ENCODE measurements at regions not wholly inside any gene's neighbourhood (a gene's known extent, or its start where the extent isn't known, plus 50 kb on each side); places are given as distances from the start of the nearest gene placed in this dataset.

- ATAC-seq (ENCODE audit: low read depth): no peak
- DNase-seq: no peak
- Mint-ChIP-seq H3K9me3 (ENCODE audit: insufficient read depth) (peaks cover 14% of the 10 kb centered on the region), H3K4me3 (no peak overlapping the region), H3K4me1 (no peaks in the 10 kb centered on the region), H3K27ac (no peak overlapping the region), H3K27me3 (no peaks in the 10 kb centered on the region)
- Histone ChIP-seq H3K27ac (ENCODE audit: low read length in 2 of 2) (no peak overlapping the region), H3K4me3 (ENCODE audit: control extremely low read depth in 1 of 5, extremely low read depth in 1 of 5, insufficient read depth in 1 of 5, low read depth in 2 of 5, low read length in 4 of 5) (no peak overlapping the region), H2AFZ (ENCODE audit: insufficient read depth, low read depth, low read length, poor library complexity, severe bottlenecking) (no peak overlapping the region), H3K79me2 (ENCODE audit: control insufficient read depth, insufficient read depth, low read length) (no peaks in the 10 kb centered on the region), H3K4me2 (replicated peaks; ENCODE audit: low read depth, low read length, poor library complexity, severe bottlenecking) (no peak overlapping the region), H4K20me1 (ENCODE audit: control insufficient read depth, insufficient read depth, low read length, poor library complexity, severe bottlenecking) (no peaks in the 10 kb centered on the region), H3K4me1 (ENCODE audit: control insufficient read depth in 2 of 2, insufficient read depth in 2 of 2, low read length in 2 of 2) (no peaks in the 10 kb centered on the region), H3K9me3 (ENCODE audit: control extremely low read depth in 1 of 3, control insufficient read depth in 2 of 3, insufficient read depth in 1 of 3, low read length in 2 of 3) (peaks cover 0 to 12% (median 0%) of the 10 kb centered on the region in 3 donors), H3K9ac (ENCODE audit: low read length) (no peak overlapping the region), H3K27me3 (replicated peaks in 1 of 4; ENCODE audit: control extremely low read depth in 1 of 4, control insufficient read depth in 3 of 4, insufficient read depth in 4 of 4, low read length in 3 of 4) (no peaks in the 10 kb centered on the region), H3K36me3 (replicated peaks in 1 of 2; ENCODE audit: control extremely low read depth in 1 of 2, control insufficient read depth in 1 of 2, extremely low read depth in 1 of 2, insufficient read depth in 2 of 2, low read length in 1 of 2) (no peaks in the 10 kb centered on the region)
- intact Hi-C loops (cut with micrococcal nuclease): no loop called here
- no CpG with 5 or more reads among the region's 3 CpGs for WGBS (ENCODE audit: insufficient coverage)
- ChIA-PET CTCF (no interaction called here), POLR2A (no interaction called here)
- TF ChIP-seq CTCF (IDR thresholded peaks at IDR 0.05) (no peak), EZH2 (IDR thresholded peaks at IDR 0.05; ENCODE audit: borderline replicate concordance, insufficient read depth, low read depth, low read length, poor library complexity, severe bottlenecking) (no peak)
These were observed 93.5 kb upstream of the RIOK2 start for GRCh38 chr5:97276474-97277120.

GRCh38 chr5:97281257-97281656 lies 98.2 kb upstream of the RIOK2 start:
- no peaks in the 10 kb centered on the region for H3K27me3 ChIP-seq (replicated peaks in 1 of 4; ENCODE audit: control extremely low read depth in 1 of 4, control insufficient read depth in 3 of 4, insufficient read depth in 4 of 4, low read length in 3 of 4)
- Mint-ChIP-seq H3K9me3 (ENCODE audit: insufficient read depth) (peaks cover 8% of the 10 kb centered on the region), H3K4me1 (no peaks in the 10 kb centered on the region), H3K4me3 (no peak overlapping the region), H3K27me3 (peaks cover 3% of the 10 kb centered on the region), H3K27ac (no peak overlapping the region)
- no peak overlapping the region for H3K4me2 ChIP-seq (replicated peaks; ENCODE audit: low read depth, low read length, poor library complexity, severe bottlenecking)
- no peaks in the 10 kb centered on the region for H4K20me1 ChIP-seq (ENCODE audit: control insufficient read depth, insufficient read depth, low read length, poor library complexity, severe bottlenecking)
- H3K27ac ChIP-seq (ENCODE audit: low read length in 2 of 2): no peak overlapping the region
- no peaks in the 10 kb centered on the region for H3K79me2 ChIP-seq (ENCODE audit: control insufficient read depth, insufficient read depth, low read length)
- H3K36me3 ChIP-seq (replicated peaks in 1 of 2; ENCODE audit: control extremely low read depth in 1 of 2, control insufficient read depth in 1 of 2, extremely low read depth in 1 of 2, insufficient read depth in 2 of 2, low read length in 1 of 2): peaks cover 0 to 4% of the 10 kb centered on the region in 2 experiments
- ChIA-PET POLR2A (no interaction called here), CTCF (no interaction called here)
- H3K9ac ChIP-seq (ENCODE audit: low read length): no peak overlapping the region
- no peak overlapping the region for H2AFZ ChIP-seq (ENCODE audit: insufficient read depth, low read depth, low read length, poor library complexity, severe bottlenecking)
- H3K4me3 ChIP-seq (ENCODE audit: control extremely low read depth in 1 of 5, extremely low read depth in 1 of 5, insufficient read depth in 1 of 5, low read depth in 2 of 5, low read length in 4 of 5): no peak overlapping the region
- ATAC-seq (ENCODE audit: low read depth) (no peak), DNase-seq (no peak)
- TF ChIP-seq CTCF (IDR thresholded peaks at IDR 0.05): no peak
- TF ChIP-seq EZH2 (IDR thresholded peaks at IDR 0.05; ENCODE audit: borderline replicate concordance, insufficient read depth, low read depth, low read length, poor library complexity, severe bottlenecking): no peak
- 89% methylated on average over 5 of the region's 7 CpGs for WGBS (ENCODE audit: insufficient coverage)
- H3K9me3 ChIP-seq (ENCODE audit: control extremely low read depth in 1 of 3, control insufficient read depth in 2 of 3, insufficient read depth in 1 of 3, low read length in 2 of 3): peaks cover 0 to 8% (median 3%) of the 10 kb centered on the region in 3 donors
- intact Hi-C loops (cut with micrococcal nuclease): no loop called here
- no peaks in the 10 kb centered on the region for H3K4me1 ChIP-seq (ENCODE audit: control insufficient read depth in 2 of 2, insufficient read depth in 2 of 2, low read length in 2 of 2)
